IMR-90 (cell line): ENCODE measurements at regions not wholly inside any gene's neighbourhood (a gene's known extent, or its start where the extent isn't known, plus 50 kb on each side); places are given as distances from the start of the nearest gene placed in this dataset.
"Not testable (repeated sequence)": the region's sequence is repeated elsewhere in the genome, so short reads cannot be mapped to it uniquely, and the experiment has no call there.

ENCODE experiments used
- ATAC-seq: fragments of 200-7000 bp; cut with Tn5 transposase; 2 replicates; pipeline ENCODE4 v1.9.1; 2020; ENCODE audit warnings: low read depth, mild to moderate bottlenecking, moderate library complexity
- BruUV-seq: library from RNA; stranded (reverse); fragments of 400-500 nt; replicated peaks from 2 replicates; lab custom pipeline; 2021; lab: Mats Ljungman, UMichigan
- CTCF ChIA-PET: fragments of 300-600 bp; formaldehyde crosslinking; extraction: SDS; loops from one replicate; lab custom pipeline; 2021; ENCODE audit warnings: antibody characterized with exemption; lab: Yijun Ruan, JAX
- POLR2A ChIA-PET: fragments of 300-600 bp; sonication (Branson Sonifier 250); formaldehyde crosslinking; loops from one replicate; lab custom pipeline; 2022; ENCODE audit warnings: antibody characterized with exemption; ENCODE audit not compliant: unreplicated experiment; lab: Charles Lee
- DNase-seq: peaks from one replicate; pipeline ENCODE4 v3.0.0; 2013
- H2AFZ ChIP-seq: replicated peaks from 2 replicates; pipeline ENCODE3; 2013; ENCODE audit warnings: low read length, mild to moderate bottlenecking; ENCODE audit not compliant: poor library complexity
- H2AK5ac ChIP-seq: 2 replicates; pipeline ENCODE4 v1.6.1; 2013; ENCODE audit warnings: low read depth, low read length, inconsistent platforms
- H2AK9ac ChIP-seq: replicated peaks from 2 replicates; pipeline ENCODE3; 2013; ENCODE audit warnings: mild to moderate bottlenecking, low read depth, low read length, moderate library complexity; ENCODE audit not compliant: poor library complexity
- H2BK120ac ChIP-seq: 2 replicates; pipeline ENCODE4 v1.6.1; 2013; ENCODE audit warnings: low read depth, low read length, inconsistent platforms
- H2BK15ac ChIP-seq: 3 replicates; pipeline ENCODE4 v1.6.1; 2013; ENCODE audit warnings: low read depth, low read length, inconsistent platforms
- H2BK20ac ChIP-seq: 2 replicates; pipeline ENCODE4 v1.6.1; 2013; ENCODE audit warnings: low read depth, mild to moderate bottlenecking, inconsistent platforms, low read length, moderate library complexity
- H2BK5ac ChIP-seq: 2 replicates; pipeline ENCODE4 v1.6.1; 2013; ENCODE audit warnings: mild to moderate bottlenecking, low read depth, low read length, inconsistent platforms; ENCODE audit not compliant: poor library complexity, severe bottlenecking
- H3K14ac ChIP-seq: replicated peaks from 2 replicates; pipeline ENCODE4 v1.6.1; 2013; ENCODE audit warnings: low read depth, low read length, inconsistent platforms
- H3K18ac ChIP-seq: 2 replicates; pipeline ENCODE4 v1.6.1; 2013; ENCODE audit warnings: low read depth, low read length, control low read depth
- H3K23ac ChIP-seq: 2 replicates; pipeline ENCODE4 v1.6.1; 2013; ENCODE audit warnings: low read depth, low read length, inconsistent platforms
- H3K27ac ChIP-seq: 2 replicates; pipeline ENCODE4 v1.5.1; 2013; ENCODE audit warnings: mild to moderate bottlenecking, control low read depth, low read length; ENCODE audit not compliant: insufficient read depth
- H3K27me3 ChIP-seq: 2 replicates; pipeline ENCODE4 v1.6.1; 2013; ENCODE audit warnings: low read length; ENCODE audit not compliant: control insufficient read depth, insufficient read depth
- H3K36me3 ChIP-seq: 2 replicates; pipeline ENCODE4 v1.6.1; 2013; ENCODE audit warnings: low read length, mixed read lengths; ENCODE audit not compliant: control insufficient read depth, insufficient read depth
- H3K4ac ChIP-seq: 2 replicates; pipeline ENCODE4 v1.6.1; 2013; ENCODE audit warnings: low read depth, low read length, inconsistent platforms
- H3K4me1 ChIP-seq: 2 replicates; pipeline ENCODE4 v1.6.1; 2013; ENCODE audit warnings: low read length, mixed read lengths; ENCODE audit not compliant: control insufficient read depth, insufficient read depth
- H3K4me2 ChIP-seq: 2 replicates; pipeline ENCODE4 v1.6.1; 2013; ENCODE audit warnings: low read depth, mild to moderate bottlenecking, control low read depth, low read length, moderate library complexity
- H3K4me3 ChIP-seq: 2 replicates; pipeline ENCODE4 v1.5.1; 2013; ENCODE audit warnings: low read depth, mild to moderate bottlenecking, control low read depth, low read length, moderate library complexity; ENCODE audit not compliant: insufficient read depth
- H3K56ac ChIP-seq: 2 replicates; pipeline ENCODE4 v1.6.1; 2013; ENCODE audit warnings: low read length, inconsistent platforms; ENCODE audit not compliant: insufficient read depth; ENCODE audit errors: extremely low read depth
- H3K79me1 ChIP-seq, 2 experiments: 2 replicates each; pipeline ENCODE4 v1.6.1; 2013; ENCODE audit warnings: low read length in 2 of 2, inconsistent platforms in 1 of 2, low read depth in 1 of 2
- H3K9ac ChIP-seq: 2 replicates; pipeline ENCODE4 v1.6.1; 2013; ENCODE audit warnings: low read depth, low read length, control low read depth
- H3K9me1 ChIP-seq: 2 replicates; pipeline ENCODE4 v1.6.1; 2013; ENCODE audit warnings: low read length, inconsistent platforms; ENCODE audit not compliant: insufficient read depth
- H3K9me3 ChIP-seq: 2 replicates; pipeline ENCODE4 v1.6.1; 2013; ENCODE audit warnings: low read length; ENCODE audit not compliant: control insufficient read depth, insufficient read depth
- H4K20me1 ChIP-seq: 2 replicates; pipeline ENCODE4 v1.6.1; 2013; ENCODE audit warnings: low read length, inconsistent platforms; ENCODE audit not compliant: insufficient read depth
- H4K5ac ChIP-seq: 2 replicates; pipeline ENCODE4 v1.6.1; 2013; ENCODE audit warnings: mild to moderate bottlenecking, low read depth, low read length, control low read depth
- H4K8ac ChIP-seq, 2 experiments: 2 replicates each; pipeline ENCODE4 v1.6.1; 2013; ENCODE audit warnings: low read depth in 2 of 2, low read length in 2 of 2, control low read depth in 1 of 2, inconsistent platforms in 1 of 2
- H4K91ac ChIP-seq: 2 replicates; pipeline ENCODE4 v1.6.1; 2013; ENCODE audit warnings: low read depth, low read length, inconsistent platforms; ENCODE audit not compliant: insufficient read depth
- WGBS, 2 experiments: methylation state at CpG; one replicate each; pipeline versions ENCODE4 v1.1.5 to v1.1.7; 2013; ENCODE audit warnings: missing lambda C conversion rate in 2 of 2; ENCODE audit not compliant: insufficient read length in 1 of 2; ENCODE audit errors: extremely low coverage in 2 of 2; 5-methylcytosine and 5-hydroxymethylcytosine counted together
- dilution Hi-C: fragments of 300-500 bp; cut with HindIII; formaldehyde crosslinking; loops from one replicate; pipeline ENCODE4 v1.14.3; 2018; ENCODE audit warnings: low sequenced_read_pairs; ENCODE audit not compliant: unreplicated experiment
- in situ Hi-C: fragments of 300-500 bp; cut with MboI; formaldehyde crosslinking; loops from 3 replicates; pipeline ENCODE4 v1.14.3; 2019; ENCODE audit warnings: low sequenced_read_pairs, inconsistent platforms, mixed read lengths
- intact Hi-C: fragments of 100-400 bp; cut with micrococcal nuclease; formaldehyde crosslinking; loops from 2 replicates; pipeline ENCODE4 v1.10.0; 2022

GRCh38 chr2:209145220-209145691 lies 278.6 kb upstream of the MAP2 start:
- H2AK5ac ChIP-seq, H3K9ac ChIP-seq, H2AFZ ChIP-seq, H2AK9ac ChIP-seq, H2BK120ac ChIP-seq, intact Hi-C loops, H3K4me3 ChIP-seq, H3K27ac ChIP-seq, H4K20me1 ChIP-seq, H3K36me3 ChIP-seq, in situ Hi-C loops, H2BK5ac ChIP-seq, H3K14ac ChIP-seq, H4K91ac ChIP-seq, H2BK15ac ChIP-seq, DNase-seq, H3K4ac ChIP-seq, H4K8ac ChIP-seq, H4K5ac ChIP-seq, H3K4me1 ChIP-seq, BruUV-seq, H3K4me2 ChIP-seq, H3K27me3 ChIP-seq, H2BK20ac ChIP-seq, dilution Hi-C loops, H3K9me1 ChIP-seq, H3K18ac ChIP-seq, ATAC-seq, POLR2A ChIA-PET, H3K56ac ChIP-seq, CTCF ChIA-PET, H3K23ac ChIP-seq, H3K79me1 ChIP-seq: not testable (repeated sequence)
- H3K9me3 ChIP-seq, result peaks cover 11% of the 10 kb centered on the region
- WGBS, 2 experiments, result 74% methylated on average over 14 of the region's 30 CpGs; no CpG with 5 or more reads in 1 of the 2 experiments
